ENCODE measurements at regions not wholly inside any gene's neighbourhood (a gene's known extent, or its start where the extent isn't known, plus 50 kb on each side); places are given as distances from the start of the nearest gene placed in this dataset.
"Not testable (repeated sequence)": the region's sequence is repeated elsewhere in the genome, so short reads cannot be mapped to it uniquely, and the experiment has no call there.

- no peak for TF ChIP-seq CTCF (IDR thresholded peaks at IDR 0.05; ENCODE audit: borderline replicate concordance, insufficient read depth, low read depth, low read length)
- no peak overlapping the region for H3K4me3 ChIP-seq (ENCODE audit: low read depth, low read length)
These were observed 347.4 kb downstream of the FAM47B start for GRCh38 chrX:35289952-35290351.

GRCh38 chrX:35291013-35291412 is 348.4 kb downstream of the FAM47B start:
- TF ChIP-seq CTCF (IDR thresholded peaks at IDR 0.05; ENCODE audit: borderline replicate concordance, insufficient read depth, low read depth, low read length) = no peak
- no peak overlapping the region for H3K4me3 ChIP-seq (ENCODE audit: low read depth, low read length)

GRCh38 chrX:35292522-35292921 is 349.9 kb downstream of the FAM47B start:
- no peak for TF ChIP-seq CTCF (IDR thresholded peaks at IDR 0.05; ENCODE audit: borderline replicate concordance, insufficient read depth, low read depth, low read length)
- no peak overlapping the region for H3K4me3 ChIP-seq (ENCODE audit: low read depth, low read length)

GRCh38 chrX:35305037-35305436 is 362.4 kb downstream of the FAM47B start:
- H3K4me3 ChIP-seq (ENCODE audit: low read depth, low read length) = not testable (repeated sequence)

- TF ChIP-seq CTCF (IDR thresholded peaks at IDR 0.05; ENCODE audit: borderline replicate concordance, insufficient read depth, low read depth, low read length) = no peak
- H3K4me3 ChIP-seq (ENCODE audit: low read depth, low read length) = no peak overlapping the region
These were observed 397.2 kb downstream of the FAM47B start for GRCh38 chrX:35339796-35340195.

GRCh38 chrX:35340465-35340864 is 397.9 kb downstream of the FAM47B start:
- H3K4me3 ChIP-seq (ENCODE audit: low read depth, low read length) = no peak overlapping the region
- TF ChIP-seq CTCF (IDR thresholded peaks at IDR 0.05; ENCODE audit: borderline replicate concordance, insufficient read depth, low read depth, low read length) = no peak

GRCh38 chrX:35351212-35351611 is 408.6 kb downstream of the FAM47B start:
- H3K4me3 ChIP-seq (ENCODE audit: low read depth, low read length) = no peak overlapping the region
- TF ChIP-seq CTCF (IDR thresholded peaks at IDR 0.05; ENCODE audit: borderline replicate concordance, insufficient read depth, low read depth, low read length) = no peak
